Nephron (organoid): ENCODE measurements at regions not wholly inside any gene's neighbourhood (a gene's known extent, or its start where the extent isn't known, plus 50 kb on each side); places are given as distances from the start of the nearest gene placed in this dataset.
A peak's percentile ranks its signal among the peaks of the same experiment; 100 is the strongest.

Experiments used
- H3K27ac Mint-ChIP-seq, 3 experiments: 2 replicates each; pipeline ENCODE4 v1.8.0; 2020; ENCODE audit warnings: mixed read lengths in 3 of 3, mild to moderate bottlenecking in 2 of 3, moderate library complexity in 1 of 3
- H3K27me3 Mint-ChIP-seq: 2 replicates; pipeline ENCODE4 v1.8.0; 2021; ENCODE audit warnings: low read depth, mild to moderate bottlenecking, moderate library complexity, mixed read lengths
- H3K36me3 Mint-ChIP-seq: 2 replicates; pipeline ENCODE4 v1.8.0; 2020; ENCODE audit warnings: low read depth, mixed read lengths
- H3K4me1 Mint-ChIP-seq: 2 replicates; pipeline ENCODE4 v1.8.0; 2020; ENCODE audit warnings: mixed read lengths
- H3K4me3 Mint-ChIP-seq, 3 experiments: 2 replicates each; pipeline ENCODE4 v1.8.0; 2020; ENCODE audit warnings: mild to moderate bottlenecking in 3 of 3, mixed read lengths in 3 of 3, moderate library complexity in 2 of 3
- H3K9me3 Mint-ChIP-seq: 2 replicates; pipeline ENCODE4 v1.8.0; 2020; ENCODE audit warnings: mixed read lengths
- TF ChIP-seq, protein P1 (sequence below), 3 experiments: fragments of 200-600 bp; sonication (generic); IDR thresholded peaks; one replicate each; pipeline ENCODE4 v1.5.0; 2021; ENCODE audit warnings: antibody characterized with exemption in 3 of 3; ENCODE audit not compliant: unreplicated experiment in 3 of 3

DNA sequence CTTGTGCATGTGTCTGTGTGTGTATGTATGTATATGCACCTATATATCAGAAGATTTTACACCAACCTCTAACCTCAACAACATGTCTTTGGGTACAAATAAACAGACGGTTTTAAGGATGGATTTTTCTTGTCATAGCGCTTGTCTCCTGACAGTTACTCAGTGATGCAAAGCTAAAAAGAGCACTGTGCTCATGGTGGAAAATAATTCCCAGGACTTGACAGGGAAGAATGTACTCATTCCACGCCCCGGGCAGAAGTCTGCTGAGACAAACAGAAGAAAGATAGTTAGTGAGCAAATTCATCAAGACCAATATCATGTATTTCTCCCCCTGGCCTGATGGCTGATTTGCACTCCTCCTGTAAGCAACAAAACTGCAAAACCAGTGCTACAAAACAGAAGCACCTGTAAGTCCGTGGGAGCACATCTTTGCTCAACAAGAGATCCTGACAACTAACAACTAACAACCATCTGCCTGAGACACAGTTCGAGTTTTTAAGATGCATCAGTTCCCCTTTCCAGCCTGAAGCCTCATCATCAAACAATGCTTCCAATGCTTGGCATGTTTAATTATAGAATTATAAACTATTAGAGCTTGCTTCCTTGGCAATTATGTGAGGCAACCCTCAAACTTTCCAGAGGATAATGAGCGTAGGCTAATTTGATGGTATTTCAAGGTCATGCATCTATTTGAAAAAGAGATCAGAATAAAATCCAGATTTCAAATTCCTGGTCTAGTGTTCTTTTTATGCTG, 812.7 kb upstream of the MIR17HG start:
- peak overlapping the region in 1 of 3 experiments; percentile 30 for H3K4me3 Mint-ChIP-seq
- peaks cover 6% of the 10 kb centered on the region for H3K36me3 Mint-ChIP-seq
- peaks cover 12% of the 10 kb centered on the region for H3K9me3 Mint-ChIP-seq
- no peaks in the 10 kb centered on the region for H3K27me3 Mint-ChIP-seq
- TF ChIP-seq, protein P1, sequence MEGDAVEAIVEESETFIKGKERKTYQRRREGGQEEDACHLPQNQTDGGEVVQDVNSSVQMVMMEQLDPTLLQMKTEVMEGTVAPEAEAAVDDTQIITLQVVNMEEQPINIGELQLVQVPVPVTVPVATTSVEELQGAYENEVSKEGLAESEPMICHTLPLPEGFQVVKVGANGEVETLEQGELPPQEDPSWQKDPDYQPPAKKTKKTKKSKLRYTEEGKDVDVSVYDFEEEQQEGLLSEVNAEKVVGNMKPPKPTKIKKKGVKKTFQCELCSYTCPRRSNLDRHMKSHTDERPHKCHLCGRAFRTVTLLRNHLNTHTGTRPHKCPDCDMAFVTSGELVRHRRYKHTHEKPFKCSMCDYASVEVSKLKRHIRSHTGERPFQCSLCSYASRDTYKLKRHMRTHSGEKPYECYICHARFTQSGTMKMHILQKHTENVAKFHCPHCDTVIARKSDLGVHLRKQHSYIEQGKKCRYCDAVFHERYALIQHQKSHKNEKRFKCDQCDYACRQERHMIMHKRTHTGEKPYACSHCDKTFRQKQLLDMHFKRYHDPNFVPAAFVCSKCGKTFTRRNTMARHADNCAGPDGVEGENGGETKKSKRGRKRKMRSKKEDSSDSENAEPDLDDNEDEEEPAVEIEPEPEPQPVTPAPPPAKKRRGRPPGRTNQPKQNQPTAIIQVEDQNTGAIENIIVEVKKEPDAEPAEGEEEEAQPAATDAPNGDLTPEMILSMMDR (IDR thresholded peaks at IDR 0.05; ENCODE audit: unreplicated experiment in 3 of 3): no peak
- peak overlapping the region in 1 of 3 experiments; percentile 18 for H3K27ac Mint-ChIP-seq
- H3K4me1 Mint-ChIP-seq: peaks cover 5% of the 10 kb centered on the region

DNA sequence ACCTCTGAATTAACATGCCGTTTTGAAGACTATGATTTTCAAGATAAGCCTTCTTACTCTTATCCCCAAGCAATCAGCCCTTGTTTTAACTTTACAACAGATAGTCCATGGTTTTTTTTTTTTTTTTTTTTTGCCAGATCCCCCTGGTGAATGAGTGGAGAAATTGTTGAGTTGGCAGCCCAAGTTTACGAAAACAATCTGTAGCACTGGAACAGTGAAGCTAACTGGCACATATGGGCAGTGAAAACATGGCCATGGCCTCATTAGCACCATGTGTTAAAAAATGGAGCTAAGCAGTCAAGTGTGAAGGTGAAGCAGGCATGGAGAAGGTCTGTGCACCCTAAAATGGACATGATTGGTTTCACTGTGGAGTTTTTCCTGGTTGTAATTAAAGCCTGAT, 812.1 kb upstream of the MIR17HG start:
- H3K4me3 Mint-ChIP-seq: no peak overlapping the region
- TF ChIP-seq, protein P1 (IDR thresholded peaks at IDR 0.05; ENCODE audit: unreplicated experiment in 3 of 3): no peak
- H3K4me1 Mint-ChIP-seq: peaks cover 5% of the 10 kb centered on the region

DNA sequence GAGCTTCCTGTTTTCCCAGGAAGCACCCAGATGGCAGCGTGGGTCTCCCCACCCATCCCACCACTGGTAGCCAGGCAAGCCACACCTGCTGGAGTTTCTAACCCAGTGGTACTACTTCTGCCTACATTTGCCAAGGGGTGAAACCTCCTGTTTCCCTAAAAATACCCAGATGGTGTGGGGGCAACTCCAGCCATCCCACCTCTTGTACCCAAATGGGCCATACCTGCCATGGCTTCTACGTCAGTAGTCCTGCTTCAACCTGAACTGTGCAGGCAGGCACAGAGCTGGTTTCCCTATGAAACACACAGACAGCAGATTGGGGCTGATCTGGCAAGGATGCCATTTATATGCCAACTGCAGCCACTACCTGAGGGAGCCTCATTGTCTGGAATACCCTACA, 809.4 kb upstream of the MIR17HG start:
- Mint-ChIP-seq H3K9me3 (peaks cover 19% of the 10 kb centered on the region), H3K4me3 (no peak overlapping the region), H3K36me3 (peaks cover 6% of the 10 kb centered on the region), H3K27me3 (no peaks in the 10 kb centered on the region), H3K4me1 (peaks cover 5% of the 10 kb centered on the region), H3K27ac (no peak overlapping the region)
- TF ChIP-seq, protein P1 (IDR thresholded peaks at IDR 0.05; ENCODE audit: unreplicated experiment in 3 of 3): no peak

More for the DNA sequence above, 812.1 kb upstream of the MIR17HG start:
- Mint-ChIP-seq H3K27me3 (no peaks in the 10 kb centered on the region), H3K9me3 (peaks cover 17% of the 10 kb centered on the region), H3K27ac (no peak overlapping the region), H3K36me3 (peaks cover 6% of the 10 kb centered on the region)

DNA sequence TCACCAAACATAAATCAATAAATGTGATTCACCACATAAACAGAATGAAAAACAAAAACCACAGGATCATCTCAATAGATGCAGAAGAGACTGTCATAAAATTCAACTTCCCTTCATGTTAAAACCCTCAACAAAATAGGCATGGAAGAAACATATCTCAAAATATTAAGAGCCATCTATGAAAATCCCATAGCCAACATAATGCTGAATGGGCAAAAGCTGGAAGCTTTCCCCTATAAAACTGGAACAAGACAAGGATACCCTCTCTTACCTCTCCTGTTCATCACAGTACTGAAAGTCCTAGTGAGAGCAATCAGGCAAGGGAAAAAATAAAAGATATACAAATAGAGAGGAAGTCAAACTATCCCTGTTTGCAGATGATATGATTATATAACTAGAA, 806.1 kb upstream of the MIR17HG start:
- TF ChIP-seq, protein P1 (IDR thresholded peaks at IDR 0.05; ENCODE audit: unreplicated experiment in 3 of 3): no peak
- no peak overlapping the region for H3K27ac Mint-ChIP-seq
- peaks cover 26% of the 10 kb centered on the region for H3K9me3 Mint-ChIP-seq
- peaks cover 6% of the 10 kb centered on the region for H3K36me3 Mint-ChIP-seq
- H3K4me3 Mint-ChIP-seq: no peak overlapping the region
- H3K4me1 Mint-ChIP-seq: no peaks in the 10 kb centered on the region
- H3K27me3 Mint-ChIP-seq: no peaks in the 10 kb centered on the region

DNA sequence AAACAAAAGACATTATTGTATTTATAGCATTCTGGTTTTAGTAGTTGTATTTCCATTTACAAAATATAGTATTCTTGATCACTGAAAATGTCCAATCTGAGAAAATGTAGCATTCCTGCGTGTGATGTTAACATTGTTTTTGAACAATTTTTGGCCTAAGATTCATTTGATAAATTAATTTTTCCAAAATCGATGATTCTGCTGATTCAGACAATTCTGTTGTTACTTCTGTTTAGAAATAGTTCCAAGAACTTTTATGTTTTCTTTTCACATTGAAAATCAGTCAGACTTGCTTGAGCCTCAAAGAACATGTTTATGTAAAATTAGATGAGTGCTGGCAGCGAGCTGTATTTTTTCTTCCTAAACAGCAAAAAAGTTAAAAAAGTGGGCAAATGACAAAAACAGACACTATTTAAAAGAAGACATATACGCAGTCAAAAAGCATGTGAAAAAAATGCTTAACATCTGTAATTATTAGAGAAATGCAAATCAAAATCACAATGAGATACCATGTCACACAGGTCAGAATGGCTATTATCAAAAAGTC, 804.5 kb upstream of the MIR17HG start:
- peaks cover 38% of the 10 kb centered on the region for H3K9me3 Mint-ChIP-seq
- H3K27ac Mint-ChIP-seq: no peak overlapping the region
- peaks cover 9% of the 10 kb centered on the region for H3K36me3 Mint-ChIP-seq
- no peaks in the 10 kb centered on the region for H3K27me3 Mint-ChIP-seq
- no peak overlapping the region for H3K4me3 Mint-ChIP-seq
- TF ChIP-seq, protein P1 (IDR thresholded peaks at IDR 0.05; ENCODE audit: unreplicated experiment in 3 of 3): no peak
- H3K4me1 Mint-ChIP-seq: no peaks in the 10 kb centered on the region
